OCI-LY7 (cell line): ENCODE measurements at regions not wholly inside any gene's neighbourhood (a gene's known extent, or its start where the extent isn't known, plus 50 kb on each side); places are given as distances from the start of the nearest gene placed in this dataset.

Source experiments
- BruUV-seq: library from RNA; stranded (reverse); fragments of 400-500 nt; replicated peaks from 2 replicates; lab custom pipeline; 2021; lab: Mats Ljungman, UMichigan
- CTCF ChIA-PET: fragments of 300-600 bp; sonication (Branson Sonifier 250); formaldehyde crosslinking; loops from one replicate; lab custom pipeline; 2022; ENCODE audit warnings: antibody characterized with exemption; ENCODE audit not compliant: unreplicated experiment; lab: Charles Lee
- POLR2A ChIA-PET: fragments of 300-600 bp; sonication (Branson Sonifier 250); formaldehyde crosslinking; loops from one replicate; lab custom pipeline; 2022; ENCODE audit warnings: antibody characterized with exemption; lab: Charles Lee
- DNase-seq: peaks from one replicate; pipeline ENCODE4 v3.0.0-alpha.2; 2015; ENCODE audit warnings: low spot score
- H2AFZ ChIP-seq: fragments of 200-600 bp; sonication (generic), shearing (Covaris generic); 2 replicates; pipeline ENCODE4 v1.6.1; 2014; ENCODE audit warnings: mild to moderate bottlenecking, antibody characterized with exemption, low read length, moderate library complexity
- H3K27ac ChIP-seq: fragments of 200-600 bp; sonication (generic); 2 replicates; pipeline ENCODE4 v1.5.1; 2014; ENCODE audit warnings: mixed run types, low read depth, mild to moderate bottlenecking, moderate library complexity, low read length, inconsistent platforms; ENCODE audit not compliant: poor library complexity, severe bottlenecking
- H3K36me3 ChIP-seq: fragments of 200-600 bp; sonication (generic); 2 replicates; pipeline ENCODE4 v1.6.1; 2014; ENCODE audit warnings: mild to moderate bottlenecking, antibody characterized with exemption, low read length, moderate library complexity, mixed read lengths; ENCODE audit not compliant: insufficient read depth
- H3K4me1 ChIP-seq: fragments of 200-600 bp; sonication (generic); 2 replicates; pipeline ENCODE4 v1.5.1; 2014; ENCODE audit warnings: mild to moderate bottlenecking, low read length; ENCODE audit not compliant: insufficient read depth, poor library complexity, severe bottlenecking
- H3K4me2 ChIP-seq: fragments of 200-600 bp; sonication (generic); 2 replicates; pipeline ENCODE4 v1.6.1; 2014; ENCODE audit warnings: mild to moderate bottlenecking, low read length
- H3K4me3 ChIP-seq: fragments of 200-600 bp; sonication (generic); 2 replicates; pipeline ENCODE4 v1.5.1; 2014; ENCODE audit warnings: mild to moderate bottlenecking, low read depth, low read length; ENCODE audit not compliant: poor library complexity, severe bottlenecking
- H3K79me2 ChIP-seq: fragments of 200-600 bp; sonication (generic); 2 replicates; pipeline ENCODE4 v1.6.1; 2016; ENCODE audit warnings: low read depth, mild to moderate bottlenecking, low read length, moderate library complexity, mixed read lengths; ENCODE audit not compliant: insufficient read depth
- H3K9me2 ChIP-seq: fragments of 200-600 bp; sonication (generic); 2 replicates; pipeline ENCODE4 v1.6.1; 2016; ENCODE audit warnings: mild to moderate bottlenecking, low read length, mixed read lengths; ENCODE audit not compliant: insufficient read depth
- H3K9me3 ChIP-seq: fragments of 200-600 bp; sonication (generic); 2 replicates; pipeline ENCODE4 v1.6.1; 2014; ENCODE audit warnings: mild to moderate bottlenecking, mixed run types, low read length, mixed read lengths
- H4K20me1 ChIP-seq: fragments of 200-600 bp; sonication (generic); 2 replicates; pipeline ENCODE4 v1.6.1; 2014; ENCODE audit warnings: mild to moderate bottlenecking, antibody characterized with exemption, low read length, moderate library complexity, mixed read lengths; ENCODE audit not compliant: insufficient read depth
- CTCF ChIP-seq: fragments of 200-600 bp; sonication (generic); conservative IDR thresholded peaks from 2 replicates; pipeline ENCODE4 v1.5.1; 2014; ENCODE audit warnings: mild to moderate bottlenecking, antibody characterized with exemption, low read length, moderate library complexity, mixed read lengths
- EZH2phosphoT487 ChIP-seq: fragments of 200-600 bp; sonication (generic); IDR thresholded peaks from 2 replicates; pipeline ENCODE4 v1.6.1; 2018; ENCODE audit warnings: low read depth, borderline replicate concordance, mild to moderate bottlenecking, mixed run types, antibody characterized with exemption, low read length, moderate library complexity, mixed read lengths
- intact Hi-C: fragments of 100-400 bp; cut with micrococcal nuclease; formaldehyde crosslinking; loops from one replicate; pipeline ENCODE4 v1.10.0; 2022; ENCODE audit not compliant: unreplicated experiment

- POLR2A ChIA-PET = no interaction called here
- no peak overlapping the region for H3K27ac ChIP-seq
- H3K4me2 ChIP-seq = no peak overlapping the region
Observed at GRCh38 chr2:120910164-120910563, 174.5 kb downstream of the GLI2 start.

GRCh38 chr2:120910956-120911951 is 175.6 kb downstream of the GLI2 start:
- CTCF ChIA-PET = no interaction called here
- Histone ChIP-seq H3K4me3 (no peak overlapping the region), H4K20me1 (no peaks in the 10 kb centered on the region), H3K4me2 (no peak overlapping the region), H3K9me2 (no peaks in the 10 kb centered on the region), H3K27ac (no peak overlapping the region), H2AFZ (no peak overlapping the region), H3K36me3 (no peaks in the 10 kb centered on the region), H3K79me2 (no peaks in the 10 kb centered on the region), H3K9me3 (no peaks in the 10 kb centered on the region), H3K4me1 (no peaks in the 10 kb centered on the region)
- TF ChIP-seq CTCF (no peak), EZH2phosphoT487 (no peak)
- intact Hi-C loops = no loop called here
- POLR2A ChIA-PET = interaction anchor here (0.6 kb wide), 2 partner anchors 16 to 79 kb away, joined by 3 read pairs; no protein-coding TSS in a partner anchor
- no peak for DNase-seq
- BruUV-seq = no TSS peak

More at GRCh38 chr2:120910164-120910563, 174.5 kb downstream of the GLI2 start:
- intact Hi-C loops = no loop called here
- DNase-seq = no peak
- Histone ChIP-seq H3K9me2 (no peaks in the 10 kb centered on the region), H3K4me3 (no peak overlapping the region), H2AFZ (no peak overlapping the region), H3K9me3 (no peaks in the 10 kb centered on the region), H3K36me3 (no peaks in the 10 kb centered on the region), H3K79me2 (no peaks in the 10 kb centered on the region), H3K4me1 (no peaks in the 10 kb centered on the region), H4K20me1 (no peaks in the 10 kb centered on the region)
- CTCF ChIA-PET = no interaction called here
- no peak for TF ChIP-seq CTCF
- TF ChIP-seq EZH2phosphoT487 = no peak
- no TSS peak for BruUV-seq
